SK-N-SH (cell line): ENCODE measurements at regions not wholly inside any gene's neighbourhood (a gene's known extent, or its start where the extent isn't known, plus 50 kb on each side); places are given as distances from the start of the nearest gene placed in this dataset.
A peak's percentile ranks its signal among the peaks of the same experiment; 100 is the strongest.

Source experiments
- CTCF ChIA-PET: fragments of 300-600, 350-600 bp; formaldehyde crosslinking; extraction: SDS; loops from one replicate; lab custom pipeline; 2021; lab: Yijun Ruan, JAX
- POLR2A ChIA-PET: fragments of 350-600 bp; sonication (Branson Sonifier 250); formaldehyde crosslinking; extraction: SDS; loops from one replicate; lab custom pipeline; 2020; ENCODE audit warnings: antibody characterized with exemption, inconsistent platforms; lab: Yijun Ruan, JAX
- DNase-seq: peaks from one replicate; pipeline ENCODE4 v3.0.0; 2012
- H2AFZ ChIP-seq: fragments of 200-600 bp; sonication (generic); 2 replicates; pipeline ENCODE4 v1.8.1; 2016; ENCODE audit warnings: antibody characterized with exemption, mild to moderate bottlenecking, low read depth
- H3F3A ChIP-seq: fragments of 200-600 bp; sonication (generic); replicated peaks from 2 replicates; pipeline ENCODE3; 2016; ENCODE audit warnings: antibody characterized with exemption, mild to moderate bottlenecking; ENCODE audit not compliant: insufficient read depth
- H3K27ac ChIP-seq, 2 experiments: fragments of 200-500 bp in 1 of 2; fragments of 200-600 bp in 1 of 2; sonication (Bioruptor generic) in 1 of 2; sonication (generic), shearing (Covaris generic) in 1 of 2; 2 replicates each; pipeline versions ENCODE4 v1.5.1 to v1.6.1; 2014 to 2016; ENCODE audit warnings: low read depth in 2 of 2, inconsistent platforms in 1 of 2, low read length in 1 of 2, mild to moderate bottlenecking in 1 of 2, mixed read lengths in 1 of 2
- H3K27me3 ChIP-seq: fragments of 200-600 bp; sonication (generic), shearing (Covaris generic); 2 replicates; pipeline ENCODE4 v1.6.1; 2016; ENCODE audit warnings: mixed run types; ENCODE audit not compliant: insufficient read depth
- H3K36me3 ChIP-seq, 2 experiments: fragments of 200-500 bp in 1 of 2; fragments of 200-600 bp in 1 of 2; sonication (Bioruptor generic) in 1 of 2; sonication (generic) in 1 of 2; replicated peaks in 1 of 2; 2 replicates each; pipeline versions ENCODE3 to v1.5.1; 2014 to 2016; ENCODE audit warnings: low read length in 1 of 2, mild to moderate bottlenecking in 1 of 2; ENCODE audit not compliant: insufficient read depth in 2 of 2, control insufficient read depth in 1 of 2
- H3K4me1 ChIP-seq, 2 experiments: fragments of 200-500 bp in 1 of 2; fragments of 200-600 bp in 1 of 2; sonication (Bioruptor generic) in 1 of 2; sonication (generic), shearing (Covaris generic) in 1 of 2; 2 replicates each; pipeline versions ENCODE4 v1.5.1 to v1.6.1; 2014 to 2016; ENCODE audit warnings: low read depth in 1 of 2, low read length in 1 of 2, mixed run types in 1 of 2; ENCODE audit not compliant: insufficient read depth in 2 of 2, control insufficient read depth in 1 of 2
- H3K4me2 ChIP-seq: fragments of 200-600 bp; sonication (generic), shearing (Covaris generic); 2 replicates; pipeline ENCODE4 v1.6.1; 2017; ENCODE audit warnings: mixed run types
- H3K4me3 ChIP-seq, 2 experiments: fragments of 200-500 bp in 1 of 2; fragments of 200-600 bp in 1 of 2; sonication (Bioruptor generic) in 1 of 2; sonication (generic), shearing (Covaris generic) in 1 of 2; 2 replicates each; pipeline versions ENCODE4 v1.5.1 to v1.8.1; 2014 to 2016; ENCODE audit warnings: low read depth in 2 of 2, inconsistent platforms in 1 of 2, low read length in 1 of 2, mild to moderate bottlenecking in 1 of 2, mixed read lengths in 1 of 2, moderate library complexity in 1 of 2
- H3K79me2 ChIP-seq: fragments of 200-600 bp; sonication (generic); 2 replicates; pipeline ENCODE4 v1.8.1; 2017; ENCODE audit warnings: mild to moderate bottlenecking; ENCODE audit not compliant: insufficient read depth
- H3K9ac ChIP-seq: fragments of 200-600 bp; sonication (generic); 2 replicates; pipeline ENCODE4 v1.6.1; 2017; ENCODE audit warnings: mixed run types
- H3K9me2 ChIP-seq: fragments of 200-600 bp; sonication (generic); 2 replicates; pipeline ENCODE4 v1.6.1; 2017; ENCODE audit warnings: mixed run types
- H3K9me3 ChIP-seq: fragments of 200-600 bp; sonication (generic); 2 replicates; pipeline ENCODE4 v1.6.1; 2017; ENCODE audit warnings: mixed run types, mild to moderate bottlenecking, moderate library complexity
- H4K20me1 ChIP-seq: fragments of 200-600 bp; sonication (generic); 2 replicates; pipeline ENCODE4 v1.6.1; 2017; ENCODE audit warnings: mild to moderate bottlenecking, mixed run types; ENCODE audit not compliant: insufficient read depth
- ELF1 ChIP-seq: IDR thresholded peaks from 2 replicates; pipeline ENCODE4 v1.4.0; 2012
- FOSL2 ChIP-seq: IDR thresholded peaks from 2 replicates; pipeline ENCODE4 v1.4.0; 2012; ENCODE audit warnings: low read depth, mild to moderate bottlenecking, moderate library complexity, borderline replicate concordance
- GATA2 ChIP-seq: sonication (generic); formaldehyde crosslinking; IDR thresholded peaks from 2 replicates; pipeline ENCODE4 v1.5.0; 2020; ENCODE audit warnings: mild to moderate bottlenecking, missing genetic modification reagents
- NFIC ChIP-seq: IDR thresholded peaks from 2 replicates; pipeline ENCODE4 v1.4.0; 2012; ENCODE audit warnings: borderline replicate concordance
- NRF1 ChIP-seq: IDR thresholded peaks from 2 replicates; pipeline ENCODE4 v1.6.1; 2012; ENCODE audit warnings: low read depth, mild to moderate bottlenecking, low read length
- RCOR1 ChIP-seq: fragments of 150-350 bp; IDR thresholded peaks from 2 replicates; pipeline ENCODE4 v1.6.1; 2017; ENCODE audit warnings: antibody characterized with exemption, low read length
- SIN3A ChIP-seq: IDR thresholded peaks from 2 replicates; pipeline ENCODE4 v1.6.1; 2012; ENCODE audit warnings: low read depth, mild to moderate bottlenecking, low read length, moderate library complexity, borderline replicate concordance
- TAF1 ChIP-seq: IDR thresholded peaks from 2 replicates; pipeline ENCODE4 v1.6.1; 2012; ENCODE audit warnings: low read depth, mild to moderate bottlenecking, low read length, moderate library complexity, borderline replicate concordance
- WGBS: methylation state at CpG from one replicate; pipeline ENCODE4 v1.1.6; 2017; ENCODE audit warnings: low lambda C conversion rate; 5-methylcytosine and 5-hydroxymethylcytosine counted together
- TF ChIP-seq, protein P1 (sequence below): fragments of 200-600 bp; sonication (generic); IDR thresholded peaks from 2 replicates; pipeline ENCODE4 v1.6.1; 2017; ENCODE audit warnings: antibody characterized with exemption, mild to moderate bottlenecking, moderate library complexity
- TF ChIP-seq, protein P2 (sequence below): IDR thresholded peaks from 2 replicates; pipeline ENCODE4 v1.6.1; 2012; ENCODE audit warnings: mild to moderate bottlenecking, low read depth, low read length, moderate library complexity
- TF ChIP-seq, protein P3 (sequence below): IDR thresholded peaks from 2 replicates; pipeline ENCODE4; 2012
- TF ChIP-seq, protein P4 (sequence below): IDR thresholded peaks from 2 replicates; pipeline ENCODE4 v1.4.0; 2012; ENCODE audit warnings: low read depth, borderline replicate concordance
- TF ChIP-seq, protein P5 (sequence below): fragments of 150-350 bp; IDR thresholded peaks from 2 replicates; pipeline ENCODE4 v1.6.1; 2016; ENCODE audit warnings: mild to moderate bottlenecking, low read depth, low read length

DNA sequence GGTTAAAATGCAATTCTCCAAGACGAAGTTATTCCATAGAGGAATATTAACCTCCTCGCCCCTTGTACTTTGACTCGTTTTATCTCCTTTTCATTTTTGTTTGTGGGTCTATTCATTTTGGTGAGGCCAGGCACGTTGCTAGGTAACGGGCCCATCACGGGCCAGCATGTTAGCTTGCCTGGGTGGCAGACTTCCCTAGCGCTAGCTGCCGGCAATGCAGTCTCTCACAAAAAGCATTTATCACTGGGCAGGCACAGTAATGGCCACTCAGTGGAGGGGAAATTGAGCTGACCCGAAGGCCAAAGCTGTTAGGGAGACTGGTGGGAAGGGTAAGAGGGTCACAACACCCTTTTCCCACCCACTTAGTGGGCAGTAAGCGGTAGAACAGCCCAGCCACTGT, 234.4 kb upstream of the FOXD3 start (continued):
- TF ChIP-seq, protein P1, sequence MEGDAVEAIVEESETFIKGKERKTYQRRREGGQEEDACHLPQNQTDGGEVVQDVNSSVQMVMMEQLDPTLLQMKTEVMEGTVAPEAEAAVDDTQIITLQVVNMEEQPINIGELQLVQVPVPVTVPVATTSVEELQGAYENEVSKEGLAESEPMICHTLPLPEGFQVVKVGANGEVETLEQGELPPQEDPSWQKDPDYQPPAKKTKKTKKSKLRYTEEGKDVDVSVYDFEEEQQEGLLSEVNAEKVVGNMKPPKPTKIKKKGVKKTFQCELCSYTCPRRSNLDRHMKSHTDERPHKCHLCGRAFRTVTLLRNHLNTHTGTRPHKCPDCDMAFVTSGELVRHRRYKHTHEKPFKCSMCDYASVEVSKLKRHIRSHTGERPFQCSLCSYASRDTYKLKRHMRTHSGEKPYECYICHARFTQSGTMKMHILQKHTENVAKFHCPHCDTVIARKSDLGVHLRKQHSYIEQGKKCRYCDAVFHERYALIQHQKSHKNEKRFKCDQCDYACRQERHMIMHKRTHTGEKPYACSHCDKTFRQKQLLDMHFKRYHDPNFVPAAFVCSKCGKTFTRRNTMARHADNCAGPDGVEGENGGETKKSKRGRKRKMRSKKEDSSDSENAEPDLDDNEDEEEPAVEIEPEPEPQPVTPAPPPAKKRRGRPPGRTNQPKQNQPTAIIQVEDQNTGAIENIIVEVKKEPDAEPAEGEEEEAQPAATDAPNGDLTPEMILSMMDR, result peak; percentile 13
- TF ChIP-seq, protein P2, sequence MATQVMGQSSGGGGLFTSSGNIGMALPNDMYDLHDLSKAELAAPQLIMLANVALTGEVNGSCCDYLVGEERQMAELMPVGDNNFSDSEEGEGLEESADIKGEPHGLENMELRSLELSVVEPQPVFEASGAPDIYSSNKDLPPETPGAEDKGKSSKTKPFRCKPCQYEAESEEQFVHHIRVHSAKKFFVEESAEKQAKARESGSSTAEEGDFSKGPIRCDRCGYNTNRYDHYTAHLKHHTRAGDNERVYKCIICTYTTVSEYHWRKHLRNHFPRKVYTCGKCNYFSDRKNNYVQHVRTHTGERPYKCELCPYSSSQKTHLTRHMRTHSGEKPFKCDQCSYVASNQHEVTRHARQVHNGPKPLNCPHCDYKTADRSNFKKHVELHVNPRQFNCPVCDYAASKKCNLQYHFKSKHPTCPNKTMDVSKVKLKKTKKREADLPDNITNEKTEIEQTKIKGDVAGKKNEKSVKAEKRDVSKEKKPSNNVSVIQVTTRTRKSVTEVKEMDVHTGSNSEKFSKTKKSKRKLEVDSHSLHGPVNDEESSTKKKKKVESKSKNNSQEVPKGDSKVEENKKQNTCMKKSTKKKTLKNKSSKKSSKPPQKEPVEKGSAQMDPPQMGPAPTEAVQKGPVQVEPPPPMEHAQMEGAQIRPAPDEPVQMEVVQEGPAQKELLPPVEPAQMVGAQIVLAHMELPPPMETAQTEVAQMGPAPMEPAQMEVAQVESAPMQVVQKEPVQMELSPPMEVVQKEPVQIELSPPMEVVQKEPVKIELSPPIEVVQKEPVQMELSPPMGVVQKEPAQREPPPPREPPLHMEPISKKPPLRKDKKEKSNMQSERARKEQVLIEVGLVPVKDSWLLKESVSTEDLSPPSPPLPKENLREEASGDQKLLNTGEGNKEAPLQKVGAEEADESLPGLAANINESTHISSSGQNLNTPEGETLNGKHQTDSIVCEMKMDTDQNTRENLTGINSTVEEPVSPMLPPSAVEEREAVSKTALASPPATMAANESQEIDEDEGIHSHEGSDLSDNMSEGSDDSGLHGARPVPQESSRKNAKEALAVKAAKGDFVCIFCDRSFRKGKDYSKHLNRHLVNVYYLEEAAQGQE, result no peak

DNA sequence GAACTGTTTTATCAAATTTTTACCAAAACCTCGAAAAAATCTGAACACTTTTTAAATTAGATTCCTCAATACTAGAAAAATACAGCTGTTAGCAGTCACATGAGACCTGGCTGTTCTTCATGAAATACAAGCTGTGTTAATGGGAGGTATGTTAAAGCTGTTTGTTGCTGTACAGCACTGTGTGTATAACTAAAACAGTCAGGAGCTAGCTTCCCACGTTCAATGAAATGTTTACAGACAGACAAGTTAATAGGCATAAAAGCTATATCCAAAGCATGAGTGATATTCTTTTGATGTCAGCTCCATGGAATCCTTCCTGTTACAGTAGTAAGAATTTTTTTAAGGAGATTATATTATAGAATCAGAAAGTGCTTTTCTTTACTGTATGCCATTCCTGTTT, 223.2 kb upstream of the FOXD3 start:
- no peaks in the 10 kb centered on the region for H3K79me2 ChIP-seq
- ChIA-PET CTCF (interaction anchor here (0.7 to 0.8 kb wide), 2 partner anchors 18 to 50 kb away, joined by 3 read pairs; no protein-coding TSS in a partner anchor), POLR2A (no interaction called here)
- no peaks in the 10 kb centered on the region for H3K4me1 ChIP-seq
- TF ChIP-seq GATA2 (CRISPR knock-in tag), result no peak
- TF ChIP-seq, protein P3, sequence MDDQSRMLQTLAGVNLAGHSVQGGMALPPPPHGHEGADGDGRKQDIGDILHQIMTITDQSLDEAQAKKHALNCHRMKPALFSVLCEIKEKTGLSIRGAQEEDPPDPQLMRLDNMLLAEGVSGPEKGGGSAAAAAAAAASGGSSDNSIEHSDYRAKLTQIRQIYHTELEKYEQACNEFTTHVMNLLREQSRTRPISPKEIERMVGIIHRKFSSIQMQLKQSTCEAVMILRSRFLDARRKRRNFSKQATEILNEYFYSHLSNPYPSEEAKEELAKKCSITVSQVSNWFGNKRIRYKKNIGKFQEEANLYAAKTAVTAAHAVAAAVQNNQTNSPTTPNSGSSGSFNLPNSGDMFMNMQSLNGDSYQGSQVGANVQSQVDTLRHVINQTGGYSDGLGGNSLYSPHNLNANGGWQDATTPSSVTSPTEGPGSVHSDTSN, result no peak
- no peak for TF ChIP-seq NFIC
- TF ChIP-seq RCOR1, result no peak
- no peak for TF ChIP-seq NRF1
- TF ChIP-seq, protein P4, sequence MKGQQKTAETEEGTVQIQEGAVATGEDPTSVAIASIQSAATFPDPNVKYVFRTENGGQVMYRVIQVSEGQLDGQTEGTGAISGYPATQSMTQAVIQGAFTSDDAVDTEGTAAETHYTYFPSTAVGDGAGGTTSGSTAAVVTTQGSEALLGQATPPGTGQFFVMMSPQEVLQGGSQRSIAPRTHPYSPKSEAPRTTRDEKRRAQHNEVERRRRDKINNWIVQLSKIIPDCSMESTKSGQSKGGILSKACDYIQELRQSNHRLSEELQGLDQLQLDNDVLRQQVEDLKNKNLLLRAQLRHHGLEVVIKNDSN, result no peak
- no peak for TF ChIP-seq TAF1
- TF ChIP-seq SIN3A, result no peak
- no peak for TF ChIP-seq FOSL2
- no peak for TF ChIP-seq ELF1
- TF ChIP-seq, protein P5, sequence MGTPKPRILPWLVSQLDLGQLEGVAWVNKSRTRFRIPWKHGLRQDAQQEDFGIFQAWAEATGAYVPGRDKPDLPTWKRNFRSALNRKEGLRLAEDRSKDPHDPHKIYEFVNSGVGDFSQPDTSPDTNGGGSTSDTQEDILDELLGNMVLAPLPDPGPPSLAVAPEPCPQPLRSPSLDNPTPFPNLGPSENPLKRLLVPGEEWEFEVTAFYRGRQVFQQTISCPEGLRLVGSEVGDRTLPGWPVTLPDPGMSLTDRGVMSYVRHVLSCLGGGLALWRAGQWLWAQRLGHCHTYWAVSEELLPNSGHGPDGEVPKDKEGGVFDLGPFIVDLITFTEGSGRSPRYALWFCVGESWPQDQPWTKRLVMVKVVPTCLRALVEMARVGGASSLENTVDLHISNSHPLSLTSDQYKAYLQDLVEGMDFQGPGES, result no peak
- TF ChIP-seq, protein P1, result no peak
- TF ChIP-seq, protein P2, result no peak
- H3K36me3 ChIP-seq, result no peaks in the 10 kb centered on the region
- H3K27me3 ChIP-seq, result no peaks in the 10 kb centered on the region; the same call in 1 of the 2 replicates
- no peak for DNase-seq
- H3K9me2 ChIP-seq, result no peaks in the 10 kb centered on the region
- H2AFZ ChIP-seq, result no peak overlapping the region
- H3K9me3 ChIP-seq, result no peaks in the 10 kb centered on the region
- no peaks in the 10 kb centered on the region for H3F3A ChIP-seq
- H3K4me2 ChIP-seq, result no peak overlapping the region
- no peaks in the 10 kb centered on the region for H4K20me1 ChIP-seq
- H3K4me3 ChIP-seq, result no peak overlapping the region
- no peak overlapping the region for H3K9ac ChIP-seq
- 9% methylated on average over 2 of the region's 2 CpGs for WGBS
- no peak overlapping the region for H3K27ac ChIP-seq
